ENCODE measurements at regions not wholly inside any gene's neighbourhood (a gene's known extent, or its start where the extent isn't known, plus 50 kb on each side); places are given as distances from the start of the nearest gene placed in this dataset.

- no peak for TF ChIP-seq REST (IDR thresholded peaks at IDR 0.05; ENCODE audit: insufficient read depth in 1 of 2, low read depth in 2 of 2, low read length in 2 of 2)
These were observed 610.5 kb downstream of the IRX1 start for GRCh38 chr5:4206127-4206526.

GRCh38 chr5:4207486-4207885 is 611.9 kb downstream of the IRX1 start:
- TF ChIP-seq FOXP2 (optimal IDR thresholded peaks at IDR 0.05; ENCODE audit: borderline replicate concordance, extremely low read depth, extremely low read length, insufficient read depth) (no peak), POLR2AphosphoS5 (IDR thresholded peaks at IDR 0.05; ENCODE audit: low read depth, low read length) (no peak), SIN3A (IDR thresholded peaks at IDR 0.05; ENCODE audit: borderline replicate concordance, insufficient read depth, low read length) (no peak), REST (IDR thresholded peaks at IDR 0.05; ENCODE audit: insufficient read depth in 1 of 2, low read depth in 2 of 2, low read length in 2 of 2) (no peak)

GRCh38 chr5:4208537-4208936 is 612.9 kb downstream of the IRX1 start:
- no peak for TF ChIP-seq TAF1 (IDR thresholded peaks at IDR 0.05; ENCODE audit: borderline replicate concordance, insufficient read depth, low read length)
- TF ChIP-seq REST (IDR thresholded peaks at IDR 0.05; ENCODE audit: insufficient read depth in 1 of 2, low read depth in 2 of 2, low read length in 2 of 2), result no peak
- no peak for TF ChIP-seq FOXP2 (optimal IDR thresholded peaks at IDR 0.05; ENCODE audit: borderline replicate concordance, extremely low read depth, extremely low read length, insufficient read depth)
- TF ChIP-seq SIN3A (IDR thresholded peaks at IDR 0.05; ENCODE audit: borderline replicate concordance, insufficient read depth, low read length), result no peak
- no peak for TF ChIP-seq POLR2AphosphoS5 (IDR thresholded peaks at IDR 0.05; ENCODE audit: low read depth, low read length)

- TF ChIP-seq FOXP2 (optimal IDR thresholded peaks at IDR 0.05; ENCODE audit: borderline replicate concordance, extremely low read depth, extremely low read length, insufficient read depth) (no peak), SIN3A (IDR thresholded peaks at IDR 0.05; ENCODE audit: borderline replicate concordance, insufficient read depth, low read length) (no peak), POLR2AphosphoS5 (IDR thresholded peaks at IDR 0.05; ENCODE audit: low read depth, low read length) (no peak), REST (IDR thresholded peaks at IDR 0.05; ENCODE audit: insufficient read depth in 1 of 2, low read depth in 2 of 2, low read length in 2 of 2) (no peak), TAF1 (IDR thresholded peaks at IDR 0.05; ENCODE audit: borderline replicate concordance, insufficient read depth, low read length) (no peak)
These were observed 613.4 kb downstream of the IRX1 start for GRCh38 chr5:4208996-4209395.

- TF ChIP-seq REST (IDR thresholded peaks at IDR 0.05; ENCODE audit: insufficient read depth in 1 of 2, low read depth in 2 of 2, low read length in 2 of 2) (no peak), FOXP2 (optimal IDR thresholded peaks at IDR 0.05; ENCODE audit: borderline replicate concordance, extremely low read depth, extremely low read length, insufficient read depth) (no peak), TAF1 (IDR thresholded peaks at IDR 0.05; ENCODE audit: borderline replicate concordance, insufficient read depth, low read length) (no peak), POLR2AphosphoS5 (IDR thresholded peaks at IDR 0.05; ENCODE audit: low read depth, low read length) (no peak), SIN3A (IDR thresholded peaks at IDR 0.05; ENCODE audit: borderline replicate concordance, insufficient read depth, low read length) (no peak)
These were observed 616.6 kb downstream of the IRX1 start for GRCh38 chr5:4212071-4212739.

Measured in PFSK-1 (cell line).